ENCODE measurements at regions not wholly inside any gene's neighbourhood (a gene's known extent, or its start where the extent isn't known, plus 50 kb on each side); places are given as distances from the start of the nearest gene placed in this dataset.

GRCh38 chr2:126579868-126580267 is 76.1 kb upstream of the GYPC start:
- WGBS, 2 donors = 87 to 93% methylated on average over 9 of the region's 9 CpGs
- no peak for DNase-seq (ENCODE audit: low spot score in 2 of 2)
- intact Hi-C loops (cut with DNase I; ENCODE audit: low total_unique reads) = no loop called here
- H3K4me3 ChIP-seq (ENCODE audit: low read depth, poor library complexity, severe bottlenecking) = no peak overlapping the region
- TF ChIP-seq CTCF (IDR thresholded peaks at IDR 0.05) = no peak
- no peak for TF ChIP-seq POLR2A (IDR thresholded peaks at IDR 0.05)

DNA sequence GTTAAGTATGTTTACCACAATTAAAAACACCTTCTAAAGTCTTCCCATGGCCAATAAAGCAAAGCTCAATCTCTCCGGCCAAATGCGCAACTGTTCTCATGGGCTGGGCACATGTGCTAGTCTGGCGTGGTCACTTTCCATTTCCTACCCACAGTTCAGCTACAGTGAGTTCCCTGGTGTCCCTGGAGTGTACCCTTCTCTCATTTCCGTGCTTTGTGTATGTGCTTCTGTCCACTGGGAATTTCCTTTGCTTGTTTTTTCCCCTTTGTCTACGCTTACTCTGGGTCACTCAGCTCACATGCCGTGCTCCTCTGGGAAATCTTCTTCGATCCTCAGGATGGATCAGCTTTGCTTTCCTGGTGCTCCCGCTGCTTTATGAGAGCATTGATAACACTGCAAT is 69.6 kb upstream of the GYPC start:
- WGBS, 2 donors = 64 to 82% methylated on average over 8 of the region's 8 CpGs
- no peak for DNase-seq (ENCODE audit: low spot score in 2 of 2)
- no peak for TF ChIP-seq CTCF (IDR thresholded peaks at IDR 0.05)
- no peak for TF ChIP-seq POLR2A (IDR thresholded peaks at IDR 0.05)

DNA sequence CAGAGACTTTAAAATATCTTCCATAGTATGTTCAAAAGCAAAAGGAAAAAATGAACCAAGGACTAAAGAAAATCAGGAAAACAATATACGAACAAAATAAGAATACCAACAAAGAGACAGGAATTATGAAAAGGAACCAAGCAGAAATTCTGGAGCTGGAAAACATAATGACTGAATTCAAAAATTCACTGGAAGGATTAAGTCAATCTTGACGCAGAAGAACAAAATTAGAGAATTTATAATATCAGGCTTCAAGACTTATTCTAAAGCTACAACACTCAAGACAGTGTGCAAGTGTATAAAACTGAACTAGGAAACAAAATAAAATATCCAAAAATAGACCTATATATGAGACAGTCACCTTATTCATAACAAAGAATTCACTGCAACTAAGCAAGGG is 56.9 kb upstream of the GYPC start:
- no peak for TF ChIP-seq CTCF (IDR thresholded peaks at IDR 0.05)
- TF ChIP-seq POLR2A (IDR thresholded peaks at IDR 0.05) = no peak
- 94 to 95% methylated on average over 2 of the region's 2 CpGs for WGBS, 2 donors
- intact Hi-C loops (cut with DNase I; ENCODE audit: low total_unique reads) = no loop called here
- no peak for DNase-seq (ENCODE audit: low spot score in 2 of 2)
- no peak overlapping the region for H3K4me3 ChIP-seq (ENCODE audit: low read depth, poor library complexity, severe bottlenecking)

More for the DNA sequence above, 69.6 kb upstream of the GYPC start:
- no peak overlapping the region for H3K4me3 ChIP-seq (ENCODE audit: low read depth, poor library complexity, severe bottlenecking)
- intact Hi-C loops (cut with DNase I; ENCODE audit: low total_unique reads) = no loop called here

GRCh38 chr2:126600742-126601141 is 55.2 kb upstream of the GYPC start:
- TF ChIP-seq POLR2A (IDR thresholded peaks at IDR 0.05) (no peak), CTCF (IDR thresholded peaks at IDR 0.05) (no peak)
- no peak overlapping the region for H3K4me3 ChIP-seq (ENCODE audit: low read depth, poor library complexity, severe bottlenecking)
- no peak for DNase-seq (ENCODE audit: low spot score in 2 of 2)
- WGBS, 2 donors = 87 to 93% methylated on average over 3 of the region's 3 CpGs
- intact Hi-C loops (cut with DNase I; ENCODE audit: low total_unique reads) = no loop called here

GRCh38 chr2:126602334-126602733 is 53.6 kb upstream of the GYPC start:
- H3K4me3 ChIP-seq (ENCODE audit: low read depth, poor library complexity, severe bottlenecking) = no peak overlapping the region
- intact Hi-C loops (cut with DNase I; ENCODE audit: low total_unique reads) = no loop called here
- WGBS, 2 donors = 52% methylated on average over 2 of the region's 2 CpGs
- DNase-seq (ENCODE audit: low spot score in 2 of 2) = no peak
- TF ChIP-seq CTCF (IDR thresholded peaks at IDR 0.05) = no peak
- TF ChIP-seq POLR2A (IDR thresholded peaks at IDR 0.05) = no peak

All from lower leg skin (tissue), 4 donors.